Neural progenitor cell (in vitro differentiated cells): ENCODE measurements at regions not wholly inside any gene's neighbourhood (a gene's known extent, or its start where the extent isn't known, plus 50 kb on each side); places are given as distances from the start of the nearest gene placed in this dataset.
"Not testable (repeated sequence)": the region's sequence is repeated elsewhere in the genome, so short reads cannot be mapped to it uniquely, and the experiment has no call there.

ENCODE experiments used
- DNase-seq: peaks from one replicate; pipeline ENCODE4 v3.0.0-alpha.2; 2016; ENCODE audit warnings: low spot score
- H2AFZ ChIP-seq: fragments of 200-600 bp; sonication (generic); replicated peaks from 2 replicates; pipeline ENCODE4 v1.6.1; 2016; ENCODE audit warnings: antibody characterized with exemption
- H3F3A ChIP-seq: fragments of 200-600 bp; sonication (generic); 2 replicates; pipeline ENCODE4 v1.6.1; 2016; ENCODE audit warnings: antibody characterized with exemption, low read depth
- H3K27ac ChIP-seq: fragments of 200-600 bp; sonication (generic); 2 replicates; pipeline ENCODE4 v1.5.1; 2016; ENCODE audit warnings: mild to moderate bottlenecking
- H3K27me3 ChIP-seq: fragments of 200-600 bp; sonication (generic); 2 replicates; pipeline ENCODE4 v1.6.1; 2016; ENCODE audit warnings: mild to moderate bottlenecking, moderate library complexity
- H3K36me3 ChIP-seq: fragments of 200-600 bp; sonication (generic); 2 replicates; pipeline ENCODE4 v1.5.1; 2016
- H3K4me1 ChIP-seq: fragments of 200-600 bp; sonication (generic); 2 replicates; pipeline ENCODE4 v1.6.1; 2016; ENCODE audit warnings: mixed run types
- H3K4me2 ChIP-seq: fragments of 200-600 bp; sonication (generic); 2 replicates; pipeline ENCODE4 v1.6.1; 2016
- H3K4me3 ChIP-seq: fragments of 200-600 bp; sonication (generic); 2 replicates; pipeline ENCODE4 v1.5.1; 2016
- H3K79me2 ChIP-seq: fragments of 200-600 bp; sonication (generic); 2 replicates; pipeline ENCODE4 v1.6.1; 2016; ENCODE audit warnings: low read depth
- H3K9ac ChIP-seq: fragments of 200-600 bp; sonication (generic); 2 replicates; pipeline ENCODE4 v1.6.1; 2016
- H3K9me3 ChIP-seq: fragments of 200-600 bp; sonication (generic); 2 replicates; pipeline ENCODE4 v1.5.1; 2016; ENCODE audit warnings: low read depth
- H4K20me1 ChIP-seq: fragments of 200-600 bp; sonication (generic); 2 replicates; pipeline ENCODE4 v1.6.1; 2016; ENCODE audit warnings: low read depth
- H3K27ac Mint-ChIP-seq: 3 replicates; pipeline ENCODE4 v1.8.0; 2021; ENCODE audit warnings: mixed read lengths
- H3K27me3 Mint-ChIP-seq: 2 replicates; pipeline ENCODE4 v1.8.0; 2022; ENCODE audit warnings: low read depth, mild to moderate bottlenecking, inconsistent platforms, moderate library complexity, mixed read lengths; ENCODE audit not compliant: insufficient read depth
- H3K36me3 Mint-ChIP-seq: 3 replicates; pipeline ENCODE4 v1.8.0; 2021; ENCODE audit warnings: mixed read lengths
- H3K4me1 Mint-ChIP-seq: 3 replicates; pipeline ENCODE4 v1.8.0; 2021; ENCODE audit warnings: mixed read lengths
- H3K4me3 Mint-ChIP-seq: 3 replicates; pipeline ENCODE4 v1.8.0; 2021; ENCODE audit warnings: mild to moderate bottlenecking, moderate library complexity, mixed read lengths
- H3K9me3 Mint-ChIP-seq: 3 replicates; pipeline ENCODE4 v1.8.0; 2020; ENCODE audit warnings: mixed read lengths
- EZH2 ChIP-seq: fragments of 200-600 bp; sonication (generic); IDR thresholded peaks from 2 replicates; pipeline ENCODE4 v1.6.1; 2017; ENCODE audit warnings: antibody characterized with exemption, mild to moderate bottlenecking, moderate library complexity
- EZH2phosphoT487 ChIP-seq: fragments of 200-600 bp; sonication (generic); IDR thresholded peaks from 2 replicates; pipeline ENCODE4 v1.6.1; 2017; ENCODE audit warnings: antibody characterized with exemption
- TF ChIP-seq, protein P1 (sequence below): fragments of 200-600 bp; sonication (generic); IDR thresholded peaks from 2 replicates; pipeline ENCODE4 v1.5.1; 2017; ENCODE audit warnings: antibody characterized with exemption, mild to moderate bottlenecking

DNA sequence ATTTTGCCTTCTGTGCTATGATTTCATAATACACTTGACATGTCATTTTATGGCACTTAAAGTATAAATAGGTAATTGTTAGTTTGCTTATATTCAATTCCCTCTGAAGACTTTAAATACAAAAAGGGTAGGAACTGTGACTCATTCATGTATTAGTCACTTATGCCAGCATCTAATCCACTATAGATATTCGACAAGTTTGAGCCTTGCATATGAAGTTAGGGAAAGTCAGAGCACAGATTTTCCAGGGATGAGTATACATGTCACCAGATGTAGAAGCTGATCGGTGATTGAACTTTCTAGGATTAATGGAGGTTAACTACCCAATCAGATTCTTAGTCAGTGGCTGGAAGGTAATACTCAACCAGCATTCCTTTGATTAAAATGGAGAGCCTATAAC lies 1321.5 kb downstream of the XPNPEP1 start:
- Mint-ChIP-seq H3K9me3 (peaks cover 7% of the 10 kb centered on the region), H3K4me1 (peaks cover 20% of the 10 kb centered on the region), H3K27me3 (peaks cover 4% of the 10 kb centered on the region), H3K4me3 (no peak overlapping the region), H3K27ac (no peak overlapping the region), H3K36me3 (no peaks in the 10 kb centered on the region)
- no peak for DNase-seq
- Histone ChIP-seq H3K4me1 (peaks cover 7% of the 10 kb centered on the region), H3K27ac (no peak overlapping the region), H3F3A (no peaks in the 10 kb centered on the region), H3K27me3 (no peaks in the 10 kb centered on the region), H3K4me2 (no peak overlapping the region), H3K4me3 (no peak overlapping the region), H3K9ac (no peak overlapping the region), H4K20me1 (no peaks in the 10 kb centered on the region), H3K79me2 (no peaks in the 10 kb centered on the region), H3K9me3 (no peaks in the 10 kb centered on the region), H2AFZ (no peak overlapping the region), H3K36me3 (no peaks in the 10 kb centered on the region)
- TF ChIP-seq EZH2 (no peak), EZH2phosphoT487 (no peak)
- TF ChIP-seq, protein P1, sequence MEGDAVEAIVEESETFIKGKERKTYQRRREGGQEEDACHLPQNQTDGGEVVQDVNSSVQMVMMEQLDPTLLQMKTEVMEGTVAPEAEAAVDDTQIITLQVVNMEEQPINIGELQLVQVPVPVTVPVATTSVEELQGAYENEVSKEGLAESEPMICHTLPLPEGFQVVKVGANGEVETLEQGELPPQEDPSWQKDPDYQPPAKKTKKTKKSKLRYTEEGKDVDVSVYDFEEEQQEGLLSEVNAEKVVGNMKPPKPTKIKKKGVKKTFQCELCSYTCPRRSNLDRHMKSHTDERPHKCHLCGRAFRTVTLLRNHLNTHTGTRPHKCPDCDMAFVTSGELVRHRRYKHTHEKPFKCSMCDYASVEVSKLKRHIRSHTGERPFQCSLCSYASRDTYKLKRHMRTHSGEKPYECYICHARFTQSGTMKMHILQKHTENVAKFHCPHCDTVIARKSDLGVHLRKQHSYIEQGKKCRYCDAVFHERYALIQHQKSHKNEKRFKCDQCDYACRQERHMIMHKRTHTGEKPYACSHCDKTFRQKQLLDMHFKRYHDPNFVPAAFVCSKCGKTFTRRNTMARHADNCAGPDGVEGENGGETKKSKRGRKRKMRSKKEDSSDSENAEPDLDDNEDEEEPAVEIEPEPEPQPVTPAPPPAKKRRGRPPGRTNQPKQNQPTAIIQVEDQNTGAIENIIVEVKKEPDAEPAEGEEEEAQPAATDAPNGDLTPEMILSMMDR: no peak

DNA sequence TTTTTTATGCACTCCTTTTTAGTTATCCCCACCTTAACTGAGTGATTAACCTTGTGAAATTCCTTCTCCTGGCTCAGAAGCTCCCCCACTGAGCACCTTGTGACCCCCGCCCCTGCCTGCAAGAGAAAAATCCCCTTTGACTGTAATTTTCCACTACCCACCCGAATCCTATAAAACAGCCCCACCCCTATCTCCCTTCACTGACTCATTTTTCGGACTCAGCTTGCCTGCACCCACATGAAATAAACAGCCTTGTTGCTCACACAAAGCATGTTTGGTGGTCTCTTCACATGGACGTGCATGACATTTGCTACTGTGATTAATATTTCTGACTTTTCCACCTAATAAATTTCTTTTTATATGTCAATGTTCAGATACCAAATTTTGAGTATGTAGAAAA lies 1322.8 kb downstream of the XPNPEP1 start:
- not testable (repeated sequence) for H3K9me3 Mint-ChIP-seq, H3K27me3 Mint-ChIP-seq, H4K20me1 ChIP-seq, H3K9me3 ChIP-seq, H3K4me3 Mint-ChIP-seq, H3K36me3 ChIP-seq, H3K27me3 ChIP-seq, H3K9ac ChIP-seq, H3K4me1 ChIP-seq, H3K27ac ChIP-seq, H3F3A ChIP-seq, H3K4me2 ChIP-seq, H3K4me3 ChIP-seq, H2AFZ ChIP-seq, H3K79me2 ChIP-seq, DNase-seq, H3K36me3 Mint-ChIP-seq, H3K27ac Mint-ChIP-seq
- H3K4me1 Mint-ChIP-seq: peaks cover 21% of the 10 kb centered on the region

DNA sequence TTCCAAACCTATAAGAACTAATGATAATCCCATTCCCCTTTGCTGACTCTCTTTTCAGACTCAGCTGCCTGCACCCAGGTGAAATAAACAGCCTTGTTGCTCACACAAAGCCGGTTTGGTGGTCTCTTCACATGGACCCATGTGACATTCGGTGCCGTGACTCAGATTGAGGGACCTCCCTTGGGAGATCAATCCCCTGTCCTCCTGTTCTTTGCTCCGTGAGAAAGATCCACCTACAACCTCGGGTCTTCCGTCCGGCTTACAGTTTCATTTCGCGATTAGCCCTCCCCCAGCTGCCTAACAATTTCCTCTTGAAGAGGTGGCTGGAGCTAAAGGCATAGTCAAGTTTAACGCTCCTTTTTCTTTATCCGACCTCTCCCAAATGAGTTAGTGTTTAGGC lies 1324.0 kb downstream of the XPNPEP1 start:
- not testable (repeated sequence) for H3K9ac ChIP-seq, H3K27me3 Mint-ChIP-seq, H3K4me2 ChIP-seq, DNase-seq, H3K9me3 ChIP-seq, H3K4me1 ChIP-seq, H3K79me2 ChIP-seq, H3K4me3 Mint-ChIP-seq, H3F3A ChIP-seq, H3K27ac ChIP-seq, H4K20me1 ChIP-seq, H3K27me3 ChIP-seq, H3K36me3 ChIP-seq, H3K4me3 ChIP-seq, H2AFZ ChIP-seq, H3K36me3 Mint-ChIP-seq, H3K9me3 Mint-ChIP-seq
- H3K4me1 Mint-ChIP-seq: peaks cover 32% of the 10 kb centered on the region
- H3K27ac Mint-ChIP-seq: peak overlapping the region; percentile 14

DNA sequence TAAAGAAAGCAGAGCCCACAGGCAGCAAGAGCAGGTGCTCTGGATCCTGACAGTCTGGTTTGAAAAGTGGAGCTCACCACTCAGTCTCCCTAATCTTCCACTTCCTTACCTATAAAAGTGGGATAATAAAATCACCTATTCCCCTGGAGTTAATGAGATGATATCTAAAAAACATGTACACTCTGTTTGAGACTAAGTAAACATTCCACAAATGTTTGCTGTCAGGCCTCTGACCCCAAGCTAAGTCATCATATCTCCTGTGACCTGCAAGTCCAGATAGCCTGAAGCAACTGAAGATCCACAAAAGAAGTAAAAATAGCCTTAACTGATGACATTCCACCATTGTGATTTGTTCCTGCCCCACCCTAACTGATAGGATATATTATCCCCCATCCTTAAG lies 1324.5 kb downstream of the XPNPEP1 start:
- no peak overlapping the region for H3K4me2 ChIP-seq
- Mint-ChIP-seq H3K27ac (no peak overlapping the region), H3K27me3 (peaks cover 4% of the 10 kb centered on the region)

More for the DNA sequence above, 1324.5 kb downstream of the XPNPEP1 start:
- Histone ChIP-seq H4K20me1 (no peaks in the 10 kb centered on the region), H3K9ac (no peak overlapping the region), H3K79me2 (no peaks in the 10 kb centered on the region), H2AFZ (no peak overlapping the region), H3K27me3 (no peaks in the 10 kb centered on the region), H3K36me3 (no peaks in the 10 kb centered on the region), H3K9me3 (no peaks in the 10 kb centered on the region), H3K4me3 (no peak overlapping the region), H3K27ac (no peak overlapping the region), H3F3A (no peaks in the 10 kb centered on the region), H3K4me1 (peaks cover 7% of the 10 kb centered on the region)
- no peak overlapping the region for H3K4me3 Mint-ChIP-seq
- no peaks in the 10 kb centered on the region for H3K36me3 Mint-ChIP-seq
- no peak for TF ChIP-seq EZH2
- TF ChIP-seq EZH2phosphoT487: no peak
- TF ChIP-seq, protein P1: no peak
- H3K4me1 Mint-ChIP-seq: peaks cover 37% of the 10 kb centered on the region
- H3K9me3 Mint-ChIP-seq: no peaks in the 10 kb centered on the region
- DNase-seq: no peak
